Esophagus mucosa (tissue), 1 donor: ENCODE measurements at regions not wholly inside any gene's neighbourhood (a gene's known extent, or its start where the extent isn't known, plus 50 kb on each side); places are given as distances from the start of the nearest gene placed in this dataset.
"Not testable (repeated sequence)": the region's sequence is repeated elsewhere in the genome, so short reads cannot be mapped to it uniquely, and the experiment has no call there.

Experiments
- ATAC-seq: fragments of 200-7000 bp; cut with Tn5 transposase; one replicate; pipeline ENCODE4 v1.9.1; 2020
- donor health status: DM: yes; HTN: yes; CAD: no.

GRCh38 chr9:80698725-80699410 is 990.5 kb downstream of the TLE1 start:
- ATAC-seq: no peak

GRCh38 chr9:80692751-80693150 is 996.6 kb downstream of the TLE1 start:
- ATAC-seq: no peak

GRCh38 chr9:80691229-80691628 is 998.1 kb downstream of the TLE1 start:
- no peak for ATAC-seq

DNA sequence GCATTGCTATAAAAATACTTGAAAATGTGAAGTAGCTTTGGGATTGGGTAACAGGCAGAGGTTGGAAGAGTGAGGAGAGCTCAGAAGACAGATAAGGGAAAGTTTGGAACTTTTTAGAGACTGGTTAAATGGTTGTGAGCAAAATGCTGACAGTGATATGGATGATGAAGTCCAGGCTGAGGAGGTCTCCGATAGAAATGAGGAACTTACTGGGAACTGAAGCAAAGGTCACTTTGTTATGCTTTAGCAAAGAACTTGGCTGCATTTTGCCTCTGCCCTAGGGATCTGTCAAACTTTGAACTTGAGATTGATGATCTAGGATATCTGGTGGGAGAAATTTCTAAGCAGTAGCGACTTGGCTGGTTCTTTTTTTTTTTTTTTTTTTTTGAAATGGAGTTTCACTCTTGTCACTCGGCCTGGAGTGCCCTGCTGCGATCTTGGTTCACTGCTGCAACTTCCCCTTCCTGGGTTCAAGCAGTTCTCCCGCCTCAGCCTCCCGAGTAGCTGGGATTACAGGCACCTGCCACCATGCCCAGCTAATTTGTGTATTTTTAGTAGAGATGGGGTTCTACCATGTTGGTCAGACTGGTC is 998.9 kb downstream of the TLE1 start:
- no peak for ATAC-seq

DNA sequence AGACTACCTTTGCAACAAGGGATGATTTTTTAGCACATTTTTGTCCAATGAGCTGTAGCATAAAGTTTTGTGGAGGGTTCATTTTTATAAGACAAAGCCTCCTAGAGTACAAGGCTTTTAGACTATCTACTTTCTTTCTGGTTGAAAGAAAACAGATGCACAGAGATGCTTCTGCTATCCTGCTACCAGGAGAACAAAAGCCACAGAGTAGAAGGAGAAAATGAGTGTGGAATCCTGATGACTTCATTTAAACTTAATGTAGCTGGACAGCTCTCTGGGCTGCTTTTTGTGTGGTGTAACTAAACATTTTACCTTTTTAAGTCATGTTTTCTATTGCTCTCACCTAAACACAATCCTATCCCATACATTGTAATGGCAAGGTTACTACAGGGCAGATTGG is 1009.4 kb downstream of the TLE1 start:
- no peak for ATAC-seq

DNA sequence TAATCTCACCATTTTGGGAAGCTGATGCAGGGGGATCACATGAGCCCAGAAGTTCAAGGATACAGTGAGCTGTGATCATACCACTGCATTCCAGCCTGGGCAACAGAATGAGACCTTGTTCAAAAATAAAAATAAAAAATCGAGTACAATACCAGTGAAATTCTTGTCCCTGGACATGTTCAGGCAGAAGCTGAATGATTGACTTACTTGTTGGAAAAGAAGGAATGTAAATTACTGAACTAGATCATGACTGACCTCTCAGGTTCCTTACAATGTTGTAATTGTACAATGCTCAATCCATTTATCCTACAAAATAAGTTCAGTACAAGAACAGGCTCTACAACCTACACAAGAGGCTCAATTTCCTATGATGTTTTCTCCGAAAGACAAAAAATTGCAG is 1010.4 kb downstream of the TLE1 start:
- no peak for ATAC-seq

GRCh38 chr9:80673496-80673895 is 1015.9 kb downstream of the TLE1 start:
- no peak for ATAC-seq

GRCh38 chr9:80665479-80665878 is 1023.9 kb downstream of the TLE1 start:
- no peak for ATAC-seq

- ATAC-seq: peak; percentile 66
Measured at GRCh38 chr9:80664327-80665210, 1024.8 kb downstream of the TLE1 start.

DNA sequence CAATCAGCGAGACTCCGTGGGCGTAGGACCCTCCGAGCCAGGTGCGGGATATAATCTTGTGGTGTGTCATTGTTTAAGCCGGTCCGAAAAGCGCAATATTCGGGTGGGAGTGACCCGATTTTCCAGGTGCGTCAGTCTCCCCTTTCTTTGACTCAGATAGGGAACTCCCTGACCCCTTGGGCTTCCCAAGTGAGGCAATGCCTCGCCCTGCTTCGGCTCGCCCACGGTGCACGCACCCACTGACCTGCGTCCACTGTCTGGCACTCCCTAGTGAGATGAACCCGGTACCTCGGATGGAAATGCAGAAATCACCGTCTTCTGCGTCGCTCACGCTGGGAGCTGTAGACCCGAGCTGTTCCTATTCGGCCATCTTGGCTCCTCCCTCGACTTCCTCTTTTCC is 1029.6 kb downstream of the TLE1 start:
- not testable (repeated sequence) for ATAC-seq

GRCh38 chr9:80651044-80651443 is 1038.3 kb downstream of the TLE1 start:
- ATAC-seq: no peak

GRCh38 chr9:80649496-80649895 is 1039.9 kb downstream of the TLE1 start:
- ATAC-seq: no peak

DNA sequence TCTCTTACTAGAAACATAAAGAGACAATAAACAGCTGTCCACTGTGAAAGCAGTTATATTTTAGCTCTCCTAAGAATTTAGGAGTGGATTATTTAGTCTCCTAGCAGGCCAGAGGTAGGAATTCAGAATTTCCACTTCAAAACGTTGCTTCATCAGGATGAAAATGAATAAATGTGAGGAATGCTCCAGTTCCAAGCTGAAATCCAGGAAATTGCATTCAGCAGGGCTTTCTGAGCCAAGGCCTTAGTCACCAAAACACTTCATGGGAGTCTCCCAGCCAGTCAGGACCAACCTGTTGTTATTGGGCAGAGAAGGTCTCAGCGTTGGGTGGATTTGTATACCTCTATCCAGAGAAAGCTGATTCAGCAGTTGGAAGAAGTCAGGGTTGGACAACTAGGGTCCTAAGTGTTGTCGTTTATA is 1040.3 kb downstream of the TLE1 start:
- peak; percentile 77 for ATAC-seq

DNA sequence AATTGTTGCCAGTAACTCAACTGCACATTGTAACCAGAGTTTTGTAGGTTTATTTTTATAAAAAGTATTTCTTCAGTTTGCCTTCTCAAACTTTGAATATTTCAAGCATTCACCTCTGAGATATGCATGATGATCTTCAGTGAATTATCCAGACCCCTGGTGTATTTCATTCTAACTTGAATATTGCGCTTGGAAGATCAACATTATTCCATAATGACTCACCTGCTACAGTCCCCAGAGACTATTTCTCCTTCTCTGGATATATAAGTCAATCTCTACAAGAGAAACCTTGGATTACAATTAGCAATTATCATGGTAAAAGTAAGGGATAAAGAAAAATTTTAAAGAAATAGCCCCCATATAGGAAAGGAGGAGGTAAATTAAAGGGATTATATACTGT is 1041.0 kb downstream of the TLE1 start:
- ATAC-seq: no peak

- no peak for ATAC-seq
Measured at GRCh38 chr9:80646211-80646610, 1043.1 kb downstream of the TLE1 start.

DNA sequence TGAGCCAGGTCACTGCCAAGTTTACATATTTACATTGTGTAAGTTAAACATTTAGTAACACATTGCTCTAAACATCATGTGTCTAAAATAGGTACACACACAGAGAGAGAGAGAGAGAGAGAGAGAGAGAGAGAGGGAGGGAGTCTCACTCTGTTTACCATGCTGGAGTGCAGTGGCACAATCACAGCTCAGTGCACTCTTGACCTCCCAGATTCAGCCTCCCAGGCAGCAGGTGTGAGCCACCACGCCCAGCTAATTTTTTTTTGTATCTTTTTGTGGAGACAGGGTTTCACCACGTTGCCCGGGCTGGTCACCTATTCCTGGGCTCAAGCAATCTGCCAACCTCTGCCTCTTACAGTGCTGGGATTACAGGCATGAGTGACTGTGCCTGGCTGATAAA is 1045.3 kb downstream of the TLE1 start:
- ATAC-seq: peak; percentile 57

GRCh38 chr9:80635065-80635464 is 1054.3 kb downstream of the TLE1 start:
- ATAC-seq: no peak

DNA sequence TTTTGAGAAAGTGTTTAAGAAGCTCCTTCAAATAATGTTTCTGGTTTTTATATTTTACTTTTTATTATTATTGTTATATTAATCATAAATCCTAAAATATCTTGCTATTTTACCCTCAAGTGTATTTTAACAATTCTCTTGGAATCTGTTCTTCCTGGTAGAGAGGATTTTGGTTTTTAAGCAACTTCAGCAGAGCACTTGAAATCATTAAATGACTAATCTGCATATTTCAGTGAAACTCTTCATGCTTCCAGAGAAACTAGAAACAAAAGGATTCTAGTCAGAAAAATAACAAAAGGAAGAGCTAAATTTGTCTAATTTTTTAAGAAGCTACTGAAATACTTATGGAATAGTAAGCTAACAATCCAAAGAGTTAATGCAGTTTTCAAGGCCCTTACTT is 1057.3 kb downstream of the TLE1 start:
- ATAC-seq: no peak

DNA sequence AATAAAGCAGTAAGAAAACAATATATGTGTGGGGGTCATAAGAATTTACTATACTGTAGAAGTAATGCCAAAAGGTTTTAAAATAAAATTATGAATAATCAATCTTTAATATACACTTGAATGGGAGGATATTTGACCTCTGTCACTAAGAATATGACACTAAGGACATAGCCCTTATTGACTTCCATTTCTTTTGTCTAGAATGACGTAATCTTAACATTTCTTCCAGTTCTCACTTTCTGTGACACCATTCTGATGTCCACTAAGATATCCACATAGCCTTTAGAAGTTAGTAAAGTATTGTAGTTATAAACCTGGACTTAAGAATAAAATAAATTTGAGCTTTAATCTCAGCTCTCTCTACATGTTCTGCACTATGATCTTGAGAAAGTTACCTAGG is 1050.7 kb downstream of the TLE4 start:
- ATAC-seq: no peak

DNA sequence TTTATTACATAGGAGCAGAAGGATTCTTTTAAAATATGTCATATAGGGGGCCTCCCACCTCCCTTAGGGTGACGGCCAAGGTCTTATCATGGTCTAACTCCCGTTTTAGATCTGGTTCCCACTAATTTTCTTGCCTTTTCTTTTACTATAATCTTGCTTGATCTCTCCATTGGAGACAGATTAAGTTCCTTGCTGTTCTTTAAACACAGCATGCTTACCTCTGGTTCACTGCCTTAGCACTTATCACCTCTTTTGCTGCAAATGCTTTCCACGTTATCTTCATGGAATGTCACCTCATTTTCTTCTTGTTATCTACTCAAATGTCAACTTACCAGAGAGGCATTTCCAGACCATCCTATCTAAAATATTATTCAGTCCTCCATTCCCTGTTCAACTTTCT is 1047.6 kb downstream of the TLE4 start:
- ATAC-seq: no peak

DNA sequence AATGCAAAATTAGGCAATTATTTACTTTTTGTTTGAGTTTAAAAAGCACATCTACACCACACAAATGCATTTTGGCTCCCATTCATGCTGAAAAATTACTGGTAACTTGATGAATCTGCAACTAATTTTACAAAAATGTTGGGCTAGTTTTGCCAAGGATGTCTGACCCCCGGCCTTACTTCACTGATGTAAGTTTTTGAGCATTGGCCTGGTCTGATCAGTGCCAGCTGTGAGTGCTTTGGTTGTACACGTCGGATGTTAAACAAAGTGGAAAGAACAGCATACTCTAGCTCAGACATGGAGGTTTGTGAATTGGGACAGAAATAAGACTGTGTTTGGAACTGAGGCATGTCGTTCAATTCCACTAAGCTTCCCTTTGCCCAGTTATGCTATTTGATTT is 1044.2 kb downstream of the TLE4 start:
- no peak for ATAC-seq

DNA sequence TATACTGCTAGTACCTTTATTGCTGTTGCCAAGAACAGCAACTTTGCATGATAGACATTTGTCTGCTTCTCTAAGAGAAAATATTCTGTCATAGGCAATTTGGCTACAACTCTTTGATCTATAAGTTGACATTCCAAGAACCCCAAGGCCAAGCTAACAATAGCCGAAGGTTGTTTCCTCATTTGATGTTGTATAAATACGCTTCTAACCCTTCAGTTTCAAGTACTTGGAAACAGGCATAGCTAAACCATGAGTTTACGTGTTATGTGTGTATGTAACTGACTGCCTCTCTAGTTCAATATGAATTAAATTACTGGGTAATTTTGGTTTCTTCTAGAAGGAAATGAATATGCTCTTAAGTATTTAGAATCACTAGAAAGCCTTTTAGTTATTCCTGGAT is 1034.0 kb downstream of the TLE4 start:
- no peak for ATAC-seq

DNA sequence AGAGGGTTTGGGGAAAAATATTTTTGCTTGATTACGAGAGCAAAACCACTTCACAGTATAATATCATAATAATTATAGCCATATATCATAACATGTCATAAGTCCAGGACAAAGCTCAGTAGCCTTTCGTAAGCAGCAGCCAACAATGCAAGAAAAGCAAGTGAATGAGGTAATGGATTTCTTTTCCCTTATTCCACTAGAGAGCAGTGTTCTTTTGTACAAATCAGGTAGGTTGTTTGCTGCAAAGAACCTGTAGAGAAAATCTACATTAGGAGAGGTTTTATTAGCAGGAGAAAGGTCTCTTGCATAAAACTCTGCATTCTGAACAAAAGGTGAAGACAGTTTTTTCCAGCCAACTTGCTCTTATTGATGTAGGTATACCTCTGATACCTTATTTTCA is 1033.4 kb downstream of the TLE4 start:
- ATAC-seq: no peak

DNA sequence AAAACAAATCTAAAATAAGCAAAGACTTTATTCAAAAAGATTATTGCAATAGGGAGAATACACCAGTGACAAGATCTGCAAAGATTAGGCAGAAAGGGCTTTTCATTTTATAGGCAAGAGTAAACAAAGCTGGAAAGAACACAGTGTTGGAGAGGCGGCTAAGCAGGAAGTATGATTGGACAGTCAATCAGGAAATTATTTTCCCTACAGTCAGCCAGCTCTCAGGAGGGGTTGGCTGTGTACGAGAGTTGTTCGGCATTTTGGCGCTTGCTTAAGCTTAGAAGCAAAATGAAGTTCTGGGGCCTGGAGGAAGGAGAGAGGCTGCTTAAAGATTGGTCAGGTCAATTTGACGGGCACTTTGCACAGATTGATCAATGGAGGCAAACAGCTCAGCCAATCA is 1030.5 kb downstream of the TLE4 start:
- ATAC-seq: no peak
